ENCODE measurements at regions not wholly inside any gene's neighbourhood (a gene's known extent, or its start where the extent isn't known, plus 50 kb on each side); places are given as distances from the start of the nearest gene placed in this dataset.

GRCh38 chr16:52697971-52698370 lies 151.0 kb upstream of the TOX3 start:
- H3K27me3 ChIP-seq = no peaks in the 10 kb centered on the region
- no peak for TF ChIP-seq CTCF (IDR thresholded peaks at IDR 0.05)
- H3K4me1 ChIP-seq = no peaks in the 10 kb centered on the region
- no peak overlapping the region for H3K27ac ChIP-seq
- DNase-seq (ENCODE audit: low spot score) = no peak
- H3K4me3 ChIP-seq = no peak overlapping the region
- H3K9me3 ChIP-seq = peaks cover 0 to 1% of the 10 kb centered on the region in 2 donors
- H3K36me3 ChIP-seq = no peaks in the 10 kb centered on the region

GRCh38 chr16:52696126-52696525 lies 149.2 kb upstream of the TOX3 start:
- no peaks in the 10 kb centered on the region for H3K27me3 ChIP-seq
- H3K4me1 ChIP-seq = no peaks in the 10 kb centered on the region
- no peak for TF ChIP-seq CTCF (IDR thresholded peaks at IDR 0.05)
- no peak for DNase-seq (ENCODE audit: low spot score)
- H3K9me3 ChIP-seq = peaks cover 0 to 20% of the 10 kb centered on the region in 2 donors
- H3K27ac ChIP-seq = no peak overlapping the region
- H3K36me3 ChIP-seq = no peaks in the 10 kb centered on the region
- H3K4me3 ChIP-seq = no peak overlapping the region

- Histone ChIP-seq H3K27ac (no peak overlapping the region), H3K9me3 (peaks cover 0 to 30% of the 10 kb centered on the region in 2 donors), H3K4me3 (no peak overlapping the region), H3K27me3 (no peaks in the 10 kb centered on the region), H3K4me1 (no peaks in the 10 kb centered on the region), H3K36me3 (no peaks in the 10 kb centered on the region)
- no peak for TF ChIP-seq CTCF (IDR thresholded peaks at IDR 0.05)
- no peak for DNase-seq (ENCODE audit: low spot score)
These were observed 143.5 kb upstream of the TOX3 start for GRCh38 chr16:52690468-52690867.

DNA sequence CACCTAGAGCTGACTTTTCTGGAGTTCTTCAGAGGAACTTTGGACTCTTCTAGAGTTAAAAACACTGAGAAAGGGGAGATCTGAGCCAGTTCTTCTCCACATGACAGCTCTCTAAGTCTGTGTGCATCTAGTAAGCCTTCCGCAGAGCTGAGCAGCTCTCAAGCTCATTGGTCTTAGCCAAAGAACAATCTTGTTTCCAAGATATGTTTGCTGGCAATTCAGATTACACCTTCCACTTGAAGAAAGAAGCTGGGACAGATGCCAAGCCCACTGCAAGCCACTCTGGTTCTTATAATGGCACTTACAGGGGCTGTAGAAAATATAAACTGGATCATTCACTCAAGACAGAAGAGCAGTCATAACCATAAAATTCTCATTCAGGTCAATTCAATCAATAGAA lies 134.1 kb upstream of the TOX3 start:
- DNase-seq (ENCODE audit: low spot score) = no peak
- no peaks in the 10 kb centered on the region for H3K4me1 ChIP-seq

DNA sequence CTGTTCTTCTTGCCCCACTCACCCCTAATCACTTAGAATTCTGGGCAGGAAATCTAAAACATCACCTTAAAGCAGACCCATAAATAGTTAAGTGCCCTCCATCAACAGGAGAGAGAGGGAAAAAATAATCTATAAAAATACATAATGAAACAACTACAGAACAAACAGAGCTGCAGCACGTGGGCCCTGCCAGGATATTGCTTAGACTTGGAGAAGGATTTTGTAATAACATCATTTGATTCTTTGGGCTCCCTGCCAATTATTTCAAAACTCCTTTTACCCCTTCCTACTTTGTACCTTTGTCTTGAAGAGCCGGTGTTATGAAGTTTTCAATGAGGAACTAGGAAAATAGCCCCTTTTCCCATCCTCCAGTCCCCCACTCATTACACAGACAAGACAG lies 130.6 kb upstream of the TOX3 start:
- H3K9me3 ChIP-seq = no peaks in the 10 kb centered on the region
- DNase-seq (ENCODE audit: low spot score) = no peak
- TF ChIP-seq CTCF (IDR thresholded peaks at IDR 0.05) = no peak
- H3K36me3 ChIP-seq = no peaks in the 10 kb centered on the region
- no peak overlapping the region for H3K4me3 ChIP-seq
- no peak overlapping the region for H3K27ac ChIP-seq
- H3K27me3 ChIP-seq = no peaks in the 10 kb centered on the region
- no peaks in the 10 kb centered on the region for H3K4me1 ChIP-seq

More for the DNA sequence above, 134.1 kb upstream of the TOX3 start:
- TF ChIP-seq CTCF (IDR thresholded peaks at IDR 0.05) = no peak
- H3K36me3 ChIP-seq = no peaks in the 10 kb centered on the region
- H3K27me3 ChIP-seq = no peaks in the 10 kb centered on the region
- no peaks in the 10 kb centered on the region for H3K9me3 ChIP-seq
- no peak overlapping the region for H3K27ac ChIP-seq
- no peak overlapping the region for H3K4me3 ChIP-seq

GRCh38 chr16:52676959-52677358 lies 130.0 kb upstream of the TOX3 start:
- DNase-seq (ENCODE audit: low spot score) = no peak
- no peak overlapping the region for H3K4me3 ChIP-seq

More at GRCh38 chr16:52676959-52677358, 130.0 kb upstream of the TOX3 start:
- H3K27me3 ChIP-seq = no peaks in the 10 kb centered on the region
- no peak overlapping the region for H3K27ac ChIP-seq
- H3K36me3 ChIP-seq = no peaks in the 10 kb centered on the region
- H3K9me3 ChIP-seq = no peaks in the 10 kb centered on the region
- TF ChIP-seq CTCF (IDR thresholded peaks at IDR 0.05) = no peak
- H3K4me1 ChIP-seq = no peaks in the 10 kb centered on the region
